Loucy (cell line): ENCODE measurements at regions not wholly inside any gene's neighbourhood (a gene's known extent, or its start where the extent isn't known, plus 50 kb on each side); places are given as distances from the start of the nearest gene placed in this dataset.

Experiments
- H2AFZ ChIP-seq: fragments of 200-600 bp; sonication (generic); 2 replicates; pipeline ENCODE4 v1.6.0; 2016; ENCODE audit warnings: antibody characterized with exemption, mild to moderate bottlenecking, low read length, moderate library complexity
- H3F3A ChIP-seq: fragments of 200-600 bp; 2 replicates; pipeline ENCODE4 v1.6.0; 2016; ENCODE audit warnings: antibody characterized with exemption, low read depth, mild to moderate bottlenecking
- H3K27me3 ChIP-seq: fragments of 200-600 bp; sonication (generic); 2 replicates; pipeline ENCODE4 v1.6.1; 2014; ENCODE audit warnings: low read length, mild to moderate bottlenecking; ENCODE audit not compliant: insufficient read depth, poor library complexity, severe bottlenecking
- H3K36me3 ChIP-seq: fragments of 200-600 bp; sonication (generic); 2 replicates; pipeline ENCODE4 v1.6.1; 2016; ENCODE audit warnings: low read length; ENCODE audit not compliant: insufficient read depth
- H3K4me1 ChIP-seq: fragments of 200-600 bp; sonication (generic); 2 replicates; pipeline ENCODE4 v1.5.1; 2014; ENCODE audit warnings: low read length, mild to moderate bottlenecking; ENCODE audit not compliant: insufficient read depth, poor library complexity, severe bottlenecking
- H3K4me2 ChIP-seq: fragments of 200-600 bp; sonication (generic); 2 replicates; pipeline ENCODE4 v1.6.0; 2014; ENCODE audit warnings: antibody characterized with exemption, low read length, low read depth, mild to moderate bottlenecking; ENCODE audit not compliant: poor library complexity, severe bottlenecking
- H3K4me3 ChIP-seq: fragments of 200-600 bp; sonication (generic); 2 replicates; pipeline ENCODE4 v1.5.1; 2014; ENCODE audit warnings: low read length, mild to moderate bottlenecking, mixed read lengths; ENCODE audit not compliant: poor library complexity, severe bottlenecking
- H3K79me2 ChIP-seq: fragments of 200-600 bp; sonication (generic); 2 replicates; pipeline ENCODE4 v1.6.1; 2014; ENCODE audit warnings: low read length; ENCODE audit not compliant: insufficient read depth
- H3K9ac ChIP-seq: fragments of 200-600 bp; sonication (generic); 2 replicates; pipeline ENCODE4 v1.6.0; 2014; ENCODE audit warnings: mild to moderate bottlenecking, low read depth, low read length, moderate library complexity; ENCODE audit not compliant: poor library complexity, severe bottlenecking
- H3K9me2 ChIP-seq: fragments of 200-600 bp; sonication (generic); replicated peaks from 2 replicates; pipeline ENCODE4 v1.6.1; 2016; ENCODE audit warnings: low read depth, low read length, mixed read lengths
- H3K9me3 ChIP-seq: fragments of 200-600 bp; sonication (generic); 2 replicates; pipeline ENCODE4 v1.6.1; 2014; ENCODE audit warnings: mild to moderate bottlenecking, antibody characterized with exemption, low read length, low read depth; ENCODE audit not compliant: insufficient read depth
- H4K20me1 ChIP-seq: fragments of 200-600 bp; sonication (generic); 2 replicates; pipeline ENCODE4 v1.6.0; 2014; ENCODE audit warnings: antibody characterized with exemption, low read length, mild to moderate bottlenecking; ENCODE audit not compliant: insufficient read depth, poor library complexity, severe bottlenecking
- CTCF ChIP-seq: fragments of 200-600 bp; sonication (generic); conservative IDR thresholded peaks from 2 replicates; pipeline ENCODE4 v1.5.1; 2014; ENCODE audit warnings: mild to moderate bottlenecking, antibody characterized with exemption, low read length
- EZH2phosphoT487 ChIP-seq: fragments of 200-600 bp; IDR thresholded peaks from 2 replicates; pipeline ENCODE4 v1.6.1; 2018; ENCODE audit warnings: antibody characterized with exemption, mild to moderate bottlenecking, moderate library complexity, borderline replicate concordance

GRCh38 chr6:6910734-6911295 lies 196.9 kb upstream of the RREB1 start:
- no peak overlapping the region for H3K9ac ChIP-seq
- no peak overlapping the region for H3K4me3 ChIP-seq
- no peak overlapping the region for H2AFZ ChIP-seq
- no peaks in the 10 kb centered on the region for H3K4me1 ChIP-seq
- H3F3A ChIP-seq: no peaks in the 10 kb centered on the region
- H3K9me2 ChIP-seq: no peaks in the 10 kb centered on the region
- H3K27me3 ChIP-seq: no peaks in the 10 kb centered on the region
- no peak overlapping the region for H3K4me2 ChIP-seq
- H3K36me3 ChIP-seq: no peaks in the 10 kb centered on the region
- no peaks in the 10 kb centered on the region for H3K79me2 ChIP-seq
- no peaks in the 10 kb centered on the region for H3K9me3 ChIP-seq
- no peaks in the 10 kb centered on the region for H4K20me1 ChIP-seq
- TF ChIP-seq EZH2phosphoT487 (no peak), CTCF (no peak)

DNA sequence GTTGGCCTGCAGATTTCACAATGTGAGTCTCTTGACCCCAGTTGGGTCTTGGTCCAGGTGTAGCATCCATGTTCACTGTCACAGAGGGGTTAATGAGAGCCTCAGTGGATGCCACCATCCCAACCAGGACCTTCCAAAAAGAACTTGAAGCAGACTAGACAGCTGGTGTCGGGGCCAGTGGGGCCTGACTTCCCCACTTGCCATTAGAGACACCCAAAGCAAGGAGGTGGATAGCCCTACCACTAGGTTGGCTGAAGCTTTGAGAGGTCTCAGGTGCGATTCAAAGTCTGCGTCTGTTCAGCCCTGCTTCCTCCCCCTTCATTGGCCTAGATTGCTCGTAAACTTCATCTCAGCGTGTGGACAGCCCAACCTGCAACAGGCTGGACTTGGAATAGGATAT lies 196.4 kb upstream of the RREB1 start:
- Histone ChIP-seq H3K4me3 (no peak overlapping the region), H4K20me1 (no peaks in the 10 kb centered on the region), H3K9me2 (no peaks in the 10 kb centered on the region), H2AFZ (no peak overlapping the region), H3K9ac (no peak overlapping the region), H3K4me1 (no peaks in the 10 kb centered on the region), H3K4me2 (no peak overlapping the region), H3K36me3 (no peaks in the 10 kb centered on the region), H3K27me3 (no peaks in the 10 kb centered on the region), H3K9me3 (no peaks in the 10 kb centered on the region), H3F3A (no peaks in the 10 kb centered on the region), H3K79me2 (no peaks in the 10 kb centered on the region)
- TF ChIP-seq EZH2phosphoT487 (no peak), CTCF (no peak)

GRCh38 chr6:6912817-6913744 lies 194.7 kb upstream of the RREB1 start:
- no peaks in the 10 kb centered on the region for H3F3A ChIP-seq
- H3K9me2 ChIP-seq: no peaks in the 10 kb centered on the region
- H3K4me1 ChIP-seq: no peaks in the 10 kb centered on the region
- H3K36me3 ChIP-seq: no peaks in the 10 kb centered on the region
- no peaks in the 10 kb centered on the region for H4K20me1 ChIP-seq
- no peaks in the 10 kb centered on the region for H3K79me2 ChIP-seq
- no peak overlapping the region for H3K4me3 ChIP-seq
- no peak overlapping the region for H3K9ac ChIP-seq
- H2AFZ ChIP-seq: no peak overlapping the region
- no peak for TF ChIP-seq CTCF
- H3K27me3 ChIP-seq: no peaks in the 10 kb centered on the region
- no peak overlapping the region for H3K4me2 ChIP-seq
- no peaks in the 10 kb centered on the region for H3K9me3 ChIP-seq
